H1 (cell line): ENCODE measurements at regions not wholly inside any gene's neighbourhood (a gene's known extent, or its start where the extent isn't known, plus 50 kb on each side); places are given as distances from the start of the nearest gene placed in this dataset.

Source experiments
- CREB1 ChIP-seq: IDR thresholded peaks from 2 replicates; pipeline ENCODE4 v1.6.1; 2012; ENCODE audit warnings: inconsistent platforms
- HDAC2 ChIP-seq, 2 experiments: fragments of 300-600 bp in 1 of 2; sonication (generic) in 1 of 2; IDR thresholded peaks; 2 replicates each; pipeline ENCODE4 v1.6.1; 2011 to 2012; ENCODE audit warnings: low read depth in 2 of 2, low read length in 2 of 2, mild to moderate bottlenecking in 2 of 2, moderate library complexity in 2 of 2, borderline replicate concordance in 1 of 2, inconsistent platforms in 1 of 2
- KDM4A ChIP-seq: IDR thresholded peaks from one replicate; pipeline ENCODE4 v1.7.1; 2012; ENCODE audit warnings: low read depth, mild to moderate bottlenecking, moderate library complexity, low read length, inconsistent platforms; ENCODE audit not compliant: severe bottlenecking
- KDM5A ChIP-seq: fragments of 200-600 bp; IDR thresholded peaks from 2 replicates; pipeline ENCODE4 v1.7.1; 2012; ENCODE audit warnings: mild to moderate bottlenecking, low read length, inconsistent platforms, mixed read lengths
- SAP30 ChIP-seq: fragments of 300-600 bp; sonication (generic); IDR thresholded peaks from 2 replicates; pipeline ENCODE4 v1.7.1; 2012; ENCODE audit warnings: low read length, moderate library complexity, mild to moderate bottlenecking, inconsistent platforms; ENCODE audit not compliant: insufficient read depth, insufficient replicate concordance
- TF ChIP-seq, protein P1 (sequence below): fragments of 300-600 bp; sonication (generic); IDR thresholded peaks from 2 replicates; pipeline ENCODE4 v1.7.1; 2012; ENCODE audit warnings: low read length, moderate library complexity, mild to moderate bottlenecking, inconsistent platforms; ENCODE audit not compliant: insufficient replicate concordance

DNA sequence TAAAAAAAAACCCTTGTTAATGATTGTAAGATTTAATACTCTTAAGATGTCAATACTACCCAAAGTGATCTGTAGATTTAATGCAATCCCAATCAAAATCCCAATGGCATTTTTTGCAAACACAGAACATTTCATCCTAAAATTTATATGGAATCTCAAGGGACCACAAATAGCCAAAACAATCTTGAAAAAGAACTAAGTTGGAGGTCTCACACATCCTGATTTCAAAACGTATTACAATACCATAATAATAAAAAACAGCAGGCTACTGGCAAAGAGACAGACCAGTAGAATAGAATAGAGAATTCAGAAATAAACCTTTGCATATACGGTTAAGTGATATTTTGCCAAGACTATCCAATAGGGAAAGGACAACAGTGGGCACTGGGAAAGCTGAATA lies 331.9 kb upstream of the JARID2 start (continued):
- TF ChIP-seq, protein P1, sequence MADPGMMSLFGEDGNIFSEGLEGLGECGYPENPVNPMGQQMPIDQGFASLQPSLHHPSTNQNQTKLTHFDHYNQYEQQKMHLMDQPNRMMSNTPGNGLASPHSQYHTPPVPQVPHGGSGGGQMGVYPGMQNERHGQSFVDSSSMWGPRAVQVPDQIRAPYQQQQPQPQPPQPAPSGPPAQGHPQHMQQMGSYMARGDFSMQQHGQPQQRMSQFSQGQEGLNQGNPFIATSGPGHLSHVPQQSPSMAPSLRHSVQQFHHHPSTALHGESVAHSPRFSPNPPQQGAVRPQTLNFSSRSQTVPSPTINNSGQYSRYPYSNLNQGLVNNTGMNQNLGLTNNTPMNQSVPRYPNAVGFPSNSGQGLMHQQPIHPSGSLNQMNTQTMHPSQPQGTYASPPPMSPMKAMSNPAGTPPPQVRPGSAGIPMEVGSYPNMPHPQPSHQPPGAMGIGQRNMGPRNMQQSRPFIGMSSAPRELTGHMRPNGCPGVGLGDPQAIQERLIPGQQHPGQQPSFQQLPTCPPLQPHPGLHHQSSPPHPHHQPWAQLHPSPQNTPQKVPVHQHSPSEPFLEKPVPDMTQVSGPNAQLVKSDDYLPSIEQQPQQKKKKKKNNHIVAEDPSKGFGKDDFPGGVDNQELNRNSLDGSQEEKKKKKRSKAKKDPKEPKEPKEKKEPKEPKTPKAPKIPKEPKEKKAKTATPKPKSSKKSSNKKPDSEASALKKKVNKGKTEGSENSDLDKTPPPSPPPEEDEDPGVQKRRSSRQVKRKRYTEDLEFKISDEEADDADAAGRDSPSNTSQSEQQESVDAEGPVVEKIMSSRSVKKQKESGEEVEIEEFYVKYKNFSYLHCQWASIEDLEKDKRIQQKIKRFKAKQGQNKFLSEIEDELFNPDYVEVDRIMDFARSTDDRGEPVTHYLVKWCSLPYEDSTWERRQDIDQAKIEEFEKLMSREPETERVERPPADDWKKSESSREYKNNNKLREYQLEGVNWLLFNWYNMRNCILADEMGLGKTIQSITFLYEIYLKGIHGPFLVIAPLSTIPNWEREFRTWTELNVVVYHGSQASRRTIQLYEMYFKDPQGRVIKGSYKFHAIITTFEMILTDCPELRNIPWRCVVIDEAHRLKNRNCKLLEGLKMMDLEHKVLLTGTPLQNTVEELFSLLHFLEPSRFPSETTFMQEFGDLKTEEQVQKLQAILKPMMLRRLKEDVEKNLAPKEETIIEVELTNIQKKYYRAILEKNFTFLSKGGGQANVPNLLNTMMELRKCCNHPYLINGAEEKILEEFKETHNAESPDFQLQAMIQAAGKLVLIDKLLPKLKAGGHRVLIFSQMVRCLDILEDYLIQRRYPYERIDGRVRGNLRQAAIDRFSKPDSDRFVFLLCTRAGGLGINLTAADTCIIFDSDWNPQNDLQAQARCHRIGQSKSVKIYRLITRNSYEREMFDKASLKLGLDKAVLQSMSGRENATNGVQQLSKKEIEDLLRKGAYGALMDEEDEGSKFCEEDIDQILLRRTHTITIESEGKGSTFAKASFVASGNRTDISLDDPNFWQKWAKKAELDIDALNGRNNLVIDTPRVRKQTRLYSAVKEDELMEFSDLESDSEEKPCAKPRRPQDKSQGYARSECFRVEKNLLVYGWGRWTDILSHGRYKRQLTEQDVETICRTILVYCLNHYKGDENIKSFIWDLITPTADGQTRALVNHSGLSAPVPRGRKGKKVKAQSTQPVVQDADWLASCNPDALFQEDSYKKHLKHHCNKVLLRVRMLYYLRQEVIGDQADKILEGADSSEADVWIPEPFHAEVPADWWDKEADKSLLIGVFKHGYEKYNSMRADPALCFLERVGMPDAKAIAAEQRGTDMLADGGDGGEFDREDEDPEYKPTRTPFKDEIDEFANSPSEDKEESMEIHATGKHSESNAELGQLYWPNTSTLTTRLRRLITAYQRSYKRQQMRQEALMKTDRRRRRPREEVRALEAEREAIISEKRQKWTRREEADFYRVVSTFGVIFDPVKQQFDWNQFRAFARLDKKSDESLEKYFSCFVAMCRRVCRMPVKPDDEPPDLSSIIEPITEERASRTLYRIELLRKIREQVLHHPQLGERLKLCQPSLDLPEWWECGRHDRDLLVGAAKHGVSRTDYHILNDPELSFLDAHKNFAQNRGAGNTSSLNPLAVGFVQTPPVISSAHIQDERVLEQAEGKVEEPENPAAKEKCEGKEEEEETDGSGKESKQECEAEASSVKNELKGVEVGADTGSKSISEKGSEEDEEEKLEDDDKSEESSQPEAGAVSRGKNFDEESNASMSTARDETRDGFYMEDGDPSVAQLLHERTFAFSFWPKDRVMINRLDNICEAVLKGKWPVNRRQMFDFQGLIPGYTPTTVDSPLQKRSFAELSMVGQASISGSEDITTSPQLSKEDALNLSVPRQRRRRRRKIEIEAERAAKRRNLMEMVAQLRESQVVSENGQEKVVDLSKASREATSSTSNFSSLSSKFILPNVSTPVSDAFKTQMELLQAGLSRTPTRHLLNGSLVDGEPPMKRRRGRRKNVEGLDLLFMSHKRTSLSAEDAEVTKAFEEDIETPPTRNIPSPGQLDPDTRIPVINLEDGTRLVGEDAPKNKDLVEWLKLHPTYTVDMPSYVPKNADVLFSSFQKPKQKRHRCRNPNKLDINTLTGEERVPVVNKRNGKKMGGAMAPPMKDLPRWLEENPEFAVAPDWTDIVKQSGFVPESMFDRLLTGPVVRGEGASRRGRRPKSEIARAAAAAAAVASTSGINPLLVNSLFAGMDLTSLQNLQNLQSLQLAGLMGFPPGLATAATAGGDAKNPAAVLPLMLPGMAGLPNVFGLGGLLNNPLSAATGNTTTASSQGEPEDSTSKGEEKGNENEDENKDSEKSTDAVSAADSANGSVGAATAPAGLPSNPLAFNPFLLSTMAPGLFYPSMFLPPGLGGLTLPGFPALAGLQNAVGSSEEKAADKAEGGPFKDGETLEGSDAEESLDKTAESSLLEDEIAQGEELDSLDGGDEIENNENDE: no peak
- TF ChIP-seq KDM5A (no peak), HDAC2 (IDR thresholded peaks at IDR 0.05; ENCODE audit: borderline replicate concordance in 1 of 2, low read depth in 2 of 2, low read length in 2 of 2) (no peak), SAP30 (no peak), CREB1 (no peak), KDM4A (no peak)
- TF ChIP-seq, all 59 proteins: peak for 0
